ENCODE measurements at regions not wholly inside any gene's neighbourhood (a gene's known extent, or its start where the extent isn't known, plus 50 kb on each side); places are given as distances from the start of the nearest gene placed in this dataset.

GRCh38 chr7:118350260-118350659 lies 125.8 kb downstream of the ANKRD7 start:
- no peak overlapping the region for H3K4me3 ChIP-seq (ENCODE audit: low read depth, low read length)
- ChIA-PET POLR2A (no interaction called here), CTCF (no interaction called here)
- no peak for DNase-seq (ENCODE audit: low read depth, low spot score)
- no peaks in the 10 kb centered on the region for H3K9me3 ChIP-seq (ENCODE audit: control insufficient read depth, insufficient read depth, low read length)
- H3K27me3 ChIP-seq (ENCODE audit: control insufficient read depth, insufficient read depth, low read length): no peaks in the 10 kb centered on the region
- no peak overlapping the region for H3K27ac ChIP-seq (ENCODE audit: low read depth, low read length)
- no peak for TF ChIP-seq CTCF (IDR thresholded peaks at IDR 0.05; ENCODE audit: low read depth, low read length)

- H3K27me3 ChIP-seq (ENCODE audit: control insufficient read depth, insufficient read depth, low read length): no peaks in the 10 kb centered on the region
- H3K4me3 ChIP-seq (ENCODE audit: low read depth, low read length): no peak overlapping the region
- H3K27ac ChIP-seq (ENCODE audit: low read depth, low read length): no peak overlapping the region
- POLR2A ChIA-PET: no interaction called here
- CTCF ChIA-PET: no interaction called here
- no peaks in the 10 kb centered on the region for H3K9me3 ChIP-seq (ENCODE audit: control insufficient read depth, insufficient read depth, low read length)
- no peak for TF ChIP-seq CTCF (IDR thresholded peaks at IDR 0.05; ENCODE audit: low read depth, low read length)
- no peak for DNase-seq (ENCODE audit: low read depth, low spot score)
Measured at GRCh38 chr7:118352867-118353453, 128.5 kb downstream of the ANKRD7 start.

GRCh38 chr7:118366363-118366762 lies 141.9 kb downstream of the ANKRD7 start:
- ChIA-PET CTCF (no interaction called here), POLR2A (no interaction called here)
- no peak overlapping the region for H3K27ac ChIP-seq (ENCODE audit: low read depth, low read length)
- no peaks in the 10 kb centered on the region for H3K27me3 ChIP-seq (ENCODE audit: control insufficient read depth, insufficient read depth, low read length)
- no peak overlapping the region for H3K4me3 ChIP-seq (ENCODE audit: low read depth, low read length)
- H3K9me3 ChIP-seq (ENCODE audit: control insufficient read depth, insufficient read depth, low read length): no peaks in the 10 kb centered on the region
- no peak for TF ChIP-seq CTCF (IDR thresholded peaks at IDR 0.05; ENCODE audit: low read depth, low read length)
- no peak for DNase-seq (ENCODE audit: low read depth, low spot score)

- H3K4me3 ChIP-seq (ENCODE audit: low read depth, low read length): no peak overlapping the region
- H3K9me3 ChIP-seq (ENCODE audit: control insufficient read depth, insufficient read depth, low read length): no peaks in the 10 kb centered on the region
- CTCF ChIA-PET: no interaction called here
- H3K27me3 ChIP-seq (ENCODE audit: control insufficient read depth, insufficient read depth, low read length): no peaks in the 10 kb centered on the region
- POLR2A ChIA-PET: no interaction called here
- no peak overlapping the region for H3K27ac ChIP-seq (ENCODE audit: low read depth, low read length)
- TF ChIP-seq CTCF (IDR thresholded peaks at IDR 0.05; ENCODE audit: low read depth, low read length): no peak
- DNase-seq (ENCODE audit: low read depth, low spot score): no peak
Measured at GRCh38 chr7:118368958-118369357, 144.5 kb downstream of the ANKRD7 start.

GRCh38 chr7:118369987-118370386 lies 145.5 kb downstream of the ANKRD7 start:
- no peak overlapping the region for H3K27ac ChIP-seq (ENCODE audit: low read depth, low read length)
- ChIA-PET CTCF (no interaction called here), POLR2A (no interaction called here)
- no peaks in the 10 kb centered on the region for H3K27me3 ChIP-seq (ENCODE audit: control insufficient read depth, insufficient read depth, low read length)
- no peak for DNase-seq (ENCODE audit: low read depth, low spot score)
- no peak for TF ChIP-seq CTCF (IDR thresholded peaks at IDR 0.05; ENCODE audit: low read depth, low read length)
- H3K4me3 ChIP-seq (ENCODE audit: low read depth, low read length): no peak overlapping the region
- no peaks in the 10 kb centered on the region for H3K9me3 ChIP-seq (ENCODE audit: control insufficient read depth, insufficient read depth, low read length)

All from AG04450 (cell line).